ENCODE measurements at regions not wholly inside any gene's neighbourhood (a gene's known extent, or its start where the extent isn't known, plus 50 kb on each side); places are given as distances from the start of the nearest gene placed in this dataset.

- DNase-seq, result no peak
Measured at GRCh38 chr6:132868057-132868456, 53.7 kb downstream of the RPS12 start.

- no peak for DNase-seq
Measured at GRCh38 chr6:132872923-132873322, 58.6 kb downstream of the RPS12 start.

GRCh38 chr6:132877003-132877402 lies 62.6 kb downstream of the RPS12 start:
- no peak for DNase-seq

- DNase-seq, result no peak
Measured at GRCh38 chr6:132887204-132887603, 72.8 kb downstream of the RPS12 start.

GRCh38 chr6:132888701-132889100 lies 74.3 kb downstream of the RPS12 start:
- no peak for DNase-seq

GRCh38 chr6:132892929-132893771 lies 78.8 kb downstream of the RPS12 start:
- no peak for DNase-seq

- no peak for DNase-seq
Measured at GRCh38 chr6:132893772-132894490, 79.6 kb downstream of the RPS12 start.

- DNase-seq, result no peak
Measured at GRCh38 chr6:132898376-132898775, 84.0 kb downstream of the RPS12 start.

GRCh38 chr6:132900849-132901248 lies 86.5 kb downstream of the RPS12 start:
- DNase-seq, result no peak

- no peak for DNase-seq
Measured at GRCh38 chr6:132902901-132903300, 88.5 kb downstream of the RPS12 start.

- no peak for DNase-seq
Measured at GRCh38 chr6:132907231-132907630, 92.9 kb downstream of the RPS12 start.

- no peak for DNase-seq
Measured at GRCh38 chr6:132907914-132908313, 93.5 kb downstream of the RPS12 start.

- no peak for DNase-seq
Measured at GRCh38 chr6:132909742-132910141, 95.4 kb downstream of the RPS12 start.

- DNase-seq, result no peak
Measured at GRCh38 chr6:132910759-132911158, 96.4 kb downstream of the RPS12 start.

- DNase-seq, result peak; percentile 69
Measured at GRCh38 chr6:132919045-132919860, 104.9 kb downstream of the RPS12 start.

GRCh38 chr6:132927713-132928112 lies 113.3 kb downstream of the RPS12 start:
- DNase-seq, result no peak

- DNase-seq, result no peak
Measured at GRCh38 chr6:132929141-132929540, 114.8 kb downstream of the RPS12 start.

GRCh38 chr6:132931313-132931712 lies 116.9 kb downstream of the RPS12 start:
- DNase-seq, result no peak

GRCh38 chr6:132931936-132932514 lies 117.7 kb downstream of the RPS12 start:
- peak; percentile 49 for DNase-seq

- no peak for DNase-seq
Measured at GRCh38 chr6:132932588-132932987, 118.2 kb downstream of the RPS12 start.

- DNase-seq, result peak; percentile 48
Measured at GRCh38 chr6:132933090-132933489, 118.7 kb downstream of the RPS12 start.

GRCh38 chr6:132934496-132934895 lies 120.1 kb downstream of the RPS12 start:
- no peak for DNase-seq

GRCh38 chr6:132936646-132937045 lies 122.3 kb downstream of the RPS12 start:
- DNase-seq, result no peak

All from femur (tissue), 1 donor.